Kidney (tissue), 13 donors: ENCODE measurements at regions not wholly inside any gene's neighbourhood (a gene's known extent, or its start where the extent isn't known, plus 50 kb on each side); places are given as distances from the start of the nearest gene placed in this dataset.

ENCODE experiments used
- DNase-seq, 5 donors: peaks; one replicate each; pipeline ENCODE4 v3.0.0-alpha.2; 2013 to 2020
- FAIRE-seq: peaks from 2 replicates; lab custom pipeline; 2012; peaks lifted over from hg19 to GRCh38; lab: Jason Lieb, UNC
- H3K27ac ChIP-seq, 2 donors: one replicate each; pipeline ENCODE4 v1.7.0; 2013; ENCODE audit warnings: low read depth in 2 of 2, low read length in 2 of 2, inconsistent platforms in 1 of 2
- H3K27me3 ChIP-seq: one replicate; pipeline ENCODE4 v1.7.1; 2013; ENCODE audit warnings: low read length, inconsistent platforms; ENCODE audit not compliant: control insufficient read depth, insufficient read depth
- H3K36me3 ChIP-seq, 3 donors: one replicate each; pipeline versions ENCODE4 v1.7.0 to v1.7.1; 2013; ENCODE audit warnings: low read length in 3 of 3, control low read depth in 1 of 3, inconsistent platforms in 1 of 3; ENCODE audit not compliant: insufficient read depth in 3 of 3, control insufficient read depth in 2 of 3
- H3K4me1 ChIP-seq, 3 donors: one replicate each; pipeline versions ENCODE4 v1.7.0 to v1.7.1; 2013; ENCODE audit warnings: low read length in 3 of 3, inconsistent platforms in 1 of 3, low read depth in 1 of 3; ENCODE audit not compliant: control insufficient read depth in 2 of 3, insufficient read depth in 2 of 3
- H3K4me3 ChIP-seq, 3 donors: one replicate each; pipeline versions ENCODE4 v1.7.0 to v1.8.1; 2013; ENCODE audit warnings: low read length in 3 of 3, control low read depth in 1 of 3, inconsistent platforms in 1 of 3
- H3K9ac ChIP-seq, 3 donors: one replicate each; pipeline versions ENCODE4 v1.7.0 to v1.7.1; 2013; ENCODE audit warnings: low read length in 3 of 3, control low read depth in 1 of 3, inconsistent platforms in 1 of 3
- H3K9me3 ChIP-seq, 3 donors: one replicate each; pipeline versions ENCODE4 v1.7.0 to v1.7.1; 2013; ENCODE audit warnings: low read length in 3 of 3, control low read depth in 1 of 3, inconsistent platforms in 1 of 3; ENCODE audit not compliant: control insufficient read depth in 2 of 3, insufficient read depth in 1 of 3
- intact Hi-C: fragments of 100-400 bp; cut with DNase I; formaldehyde crosslinking; loops from one replicate; pipeline ENCODE4 v1.11.1; 2022
- TF ChIP-seq, protein P1 (sequence below): IDR thresholded peaks from 3 replicates; pipeline ENCODE4 v1.5.1; 2012; ENCODE audit warnings: mild to moderate bottlenecking, moderate library complexity, borderline replicate concordance; ENCODE audit not compliant: insufficient read depth; ENCODE audit errors: extremely low read depth
- donor health status: control.
- donor health status: control.
- donor health status: control.
- donor health status: control.
- donor health status: control.
- donor health status: DM: yes; HTN: yes; CAD: no.
- donor health status: Normal renal cell carcinoma (clear cell type).

DNA sequence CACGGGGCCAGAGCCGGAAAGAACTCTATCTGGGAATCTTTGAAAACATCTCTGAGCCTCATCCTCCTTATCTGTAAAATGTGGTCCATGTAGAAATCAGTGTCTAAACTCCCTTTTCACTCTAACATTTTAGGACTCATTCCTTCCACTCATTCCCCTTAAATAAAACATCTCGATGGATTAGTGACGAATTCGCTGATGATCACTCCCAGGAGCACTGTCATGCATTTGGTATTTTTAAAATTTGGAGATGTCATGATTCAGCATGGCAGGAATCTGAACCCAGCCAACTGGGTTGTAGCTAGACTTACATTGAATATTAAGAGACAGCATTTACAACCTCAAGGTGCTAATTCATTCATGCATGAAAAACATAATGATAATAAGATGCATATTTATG, 88.1 kb downstream of the SPANXN3 start:
- Histone ChIP-seq H3K9ac (no peak overlapping the region), H3K4me3 (no peak overlapping the region), H3K27me3 (no peaks in the 10 kb centered on the region), H3K27ac (no peak overlapping the region), H3K4me1 (no peaks in the 10 kb centered on the region), H3K36me3 (no peaks in the 10 kb centered on the region), H3K9me3 (no peaks in the 10 kb centered on the region)
- no peak for DNase-seq
- intact Hi-C loops: no loop called here
- TF ChIP-seq, protein P1, sequence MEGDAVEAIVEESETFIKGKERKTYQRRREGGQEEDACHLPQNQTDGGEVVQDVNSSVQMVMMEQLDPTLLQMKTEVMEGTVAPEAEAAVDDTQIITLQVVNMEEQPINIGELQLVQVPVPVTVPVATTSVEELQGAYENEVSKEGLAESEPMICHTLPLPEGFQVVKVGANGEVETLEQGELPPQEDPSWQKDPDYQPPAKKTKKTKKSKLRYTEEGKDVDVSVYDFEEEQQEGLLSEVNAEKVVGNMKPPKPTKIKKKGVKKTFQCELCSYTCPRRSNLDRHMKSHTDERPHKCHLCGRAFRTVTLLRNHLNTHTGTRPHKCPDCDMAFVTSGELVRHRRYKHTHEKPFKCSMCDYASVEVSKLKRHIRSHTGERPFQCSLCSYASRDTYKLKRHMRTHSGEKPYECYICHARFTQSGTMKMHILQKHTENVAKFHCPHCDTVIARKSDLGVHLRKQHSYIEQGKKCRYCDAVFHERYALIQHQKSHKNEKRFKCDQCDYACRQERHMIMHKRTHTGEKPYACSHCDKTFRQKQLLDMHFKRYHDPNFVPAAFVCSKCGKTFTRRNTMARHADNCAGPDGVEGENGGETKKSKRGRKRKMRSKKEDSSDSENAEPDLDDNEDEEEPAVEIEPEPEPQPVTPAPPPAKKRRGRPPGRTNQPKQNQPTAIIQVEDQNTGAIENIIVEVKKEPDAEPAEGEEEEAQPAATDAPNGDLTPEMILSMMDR: no peak
- FAIRE-seq: peak; percentile 8

DNA sequence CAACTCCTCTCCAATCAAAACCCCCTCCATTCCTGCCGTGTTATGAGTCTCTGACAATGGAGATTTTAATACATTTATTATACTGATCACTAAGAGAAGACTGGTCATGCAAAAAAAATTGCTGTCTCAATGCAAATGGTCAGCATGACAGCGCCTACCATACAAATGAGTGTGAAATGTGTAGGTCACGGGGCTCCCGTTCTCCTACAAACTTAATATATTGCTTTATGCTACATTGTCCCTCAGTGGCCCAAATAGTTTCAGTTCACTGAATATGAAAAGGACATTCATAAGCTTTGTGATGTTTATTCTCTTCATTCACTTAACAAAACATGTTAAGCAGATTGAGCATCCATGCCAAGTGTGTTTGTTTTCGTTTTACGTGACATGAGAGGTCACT, 116.1 kb downstream of the SPANXN3 start:
- Histone ChIP-seq H3K9ac (no peak overlapping the region), H3K36me3 (no peaks in the 10 kb centered on the region), H3K4me3 (no peak overlapping the region), H3K27me3 (no peaks in the 10 kb centered on the region), H3K27ac (no peak overlapping the region), H3K9me3 (no peaks in the 10 kb centered on the region), H3K4me1 (no peaks in the 10 kb centered on the region)
- intact Hi-C loops: no loop called here
- DNase-seq: no peak
- TF ChIP-seq, protein P1: no peak
- FAIRE-seq: no peak

DNA sequence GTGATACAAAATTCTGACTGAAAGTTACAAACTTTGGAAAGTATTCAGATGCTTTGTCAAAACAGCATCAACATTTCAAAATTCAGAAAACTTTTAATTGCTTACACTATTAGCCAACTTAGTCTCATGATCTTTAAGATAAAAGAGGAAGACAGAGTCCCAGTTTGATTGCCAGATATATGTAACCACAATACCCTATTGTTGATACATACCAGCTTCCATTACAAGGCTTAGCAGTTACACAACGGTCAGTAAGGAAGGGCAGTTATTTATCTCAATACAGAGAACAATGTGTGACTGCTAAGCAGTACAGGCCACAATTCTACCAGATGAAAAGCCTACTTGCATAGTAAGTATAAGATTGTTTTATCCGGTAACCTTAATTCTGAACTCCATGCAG, 138.4 kb downstream of the SPANXN3 start:
- H3K4me3 ChIP-seq: no peak overlapping the region
- no peaks in the 10 kb centered on the region for H3K36me3 ChIP-seq
- no peak overlapping the region for H3K27ac ChIP-seq
- no peak for FAIRE-seq
- no peaks in the 10 kb centered on the region for H3K4me1 ChIP-seq
- no peak for DNase-seq
- H3K9ac ChIP-seq: no peak overlapping the region
- no peaks in the 10 kb centered on the region for H3K9me3 ChIP-seq
- intact Hi-C loops: no loop called here
- TF ChIP-seq, protein P1: no peak
- H3K27me3 ChIP-seq: no peaks in the 10 kb centered on the region

DNA sequence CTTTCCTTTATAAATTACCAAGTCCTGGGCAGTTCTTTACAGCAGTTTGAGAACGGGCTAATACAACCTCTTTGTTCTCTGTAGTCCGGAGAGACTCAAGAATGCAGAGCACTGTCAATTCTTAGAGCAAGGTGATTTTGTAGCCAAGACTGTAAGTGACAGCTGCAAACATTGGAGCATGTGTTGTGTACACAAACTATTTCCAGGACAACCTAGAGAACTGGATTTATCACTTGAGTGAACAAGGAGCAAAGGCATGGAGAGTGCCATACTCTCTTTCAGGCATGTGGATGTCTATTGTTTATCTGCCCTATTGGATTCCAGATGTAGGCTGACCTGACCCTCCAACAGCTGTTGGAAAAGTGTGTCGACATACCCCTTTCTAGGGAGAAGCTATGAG, 153.9 kb downstream of the SPANXN3 start:
- no peaks in the 10 kb centered on the region for H3K27me3 ChIP-seq
- H3K27ac ChIP-seq: no peak overlapping the region
- no peak for FAIRE-seq
- H3K4me1 ChIP-seq: no peaks in the 10 kb centered on the region
- no peaks in the 10 kb centered on the region for H3K9me3 ChIP-seq
- intact Hi-C loops: no loop called here
- DNase-seq: peak in 2 of 5 donors; percentile 14 to 25
- H3K36me3 ChIP-seq: no peaks in the 10 kb centered on the region
- TF ChIP-seq, protein P1: no peak
- no peak overlapping the region for H3K4me3 ChIP-seq
- no peak overlapping the region for H3K9ac ChIP-seq
